ENCODE measurements at regions not wholly inside any gene's neighbourhood (a gene's known extent, or its start where the extent isn't known, plus 50 kb on each side); places are given as distances from the start of the nearest gene placed in this dataset.

- TF ChIP-seq, protein P1, sequence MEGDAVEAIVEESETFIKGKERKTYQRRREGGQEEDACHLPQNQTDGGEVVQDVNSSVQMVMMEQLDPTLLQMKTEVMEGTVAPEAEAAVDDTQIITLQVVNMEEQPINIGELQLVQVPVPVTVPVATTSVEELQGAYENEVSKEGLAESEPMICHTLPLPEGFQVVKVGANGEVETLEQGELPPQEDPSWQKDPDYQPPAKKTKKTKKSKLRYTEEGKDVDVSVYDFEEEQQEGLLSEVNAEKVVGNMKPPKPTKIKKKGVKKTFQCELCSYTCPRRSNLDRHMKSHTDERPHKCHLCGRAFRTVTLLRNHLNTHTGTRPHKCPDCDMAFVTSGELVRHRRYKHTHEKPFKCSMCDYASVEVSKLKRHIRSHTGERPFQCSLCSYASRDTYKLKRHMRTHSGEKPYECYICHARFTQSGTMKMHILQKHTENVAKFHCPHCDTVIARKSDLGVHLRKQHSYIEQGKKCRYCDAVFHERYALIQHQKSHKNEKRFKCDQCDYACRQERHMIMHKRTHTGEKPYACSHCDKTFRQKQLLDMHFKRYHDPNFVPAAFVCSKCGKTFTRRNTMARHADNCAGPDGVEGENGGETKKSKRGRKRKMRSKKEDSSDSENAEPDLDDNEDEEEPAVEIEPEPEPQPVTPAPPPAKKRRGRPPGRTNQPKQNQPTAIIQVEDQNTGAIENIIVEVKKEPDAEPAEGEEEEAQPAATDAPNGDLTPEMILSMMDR (IDR thresholded peaks at IDR 0.05): no peak
- no peak for TF ChIP-seq POLR2A (IDR thresholded peaks at IDR 0.05)
Observed at GRCh38 chr11:26204839-26205238, 127.1 kb upstream of the ANO3 start.

Measured in adrenal gland (tissue), 5 donors.